Fibroblast of lung (primary cell): ENCODE measurements at regions not wholly inside any gene's neighbourhood (a gene's known extent, or its start where the extent isn't known, plus 50 kb on each side); places are given as distances from the start of the nearest gene placed in this dataset.
"Not testable (repeated sequence)": the region's sequence is repeated elsewhere in the genome, so short reads cannot be mapped to it uniquely, and the experiment has no call there.

ENCODE experiments used
- CTCF ChIP-seq, 2 donors: IDR thresholded peaks in 1 of 2; conservative IDR thresholded peaks in 1 of 2; 1 replicate in 1 of 2; 2 replicates in 1 of 2; pipeline ENCODE4 v1.5.1; 2011 to 2012; ENCODE audit warnings: low read length in 2 of 2, control low read depth in 1 of 2, inconsistent platforms in 1 of 2, low read depth in 1 of 2, mild to moderate bottlenecking in 1 of 2
- EZH2 ChIP-seq: IDR thresholded peaks from 2 replicates; pipeline ENCODE4 v1.5.1; 2012; ENCODE audit warnings: low read length, control low read depth, mild to moderate bottlenecking; ENCODE audit errors: missing control alignments

GRCh38 chr12:31791265-31791664, 62.4 kb upstream of the AMN1 start:
- TF ChIP-seq CTCF (conservative IDR thresholded peaks at IDR 0.05 in 1 of 2, IDR thresholded peaks at IDR 0.05 in 1 of 2; ENCODE audit: low read depth in 1 of 2, low read length in 2 of 2); EZH2: not testable (repeated sequence)
